ENCODE measurements at regions not wholly inside any gene's neighbourhood (a gene's known extent, or its start where the extent isn't known, plus 50 kb on each side); places are given as distances from the start of the nearest gene placed in this dataset.

- TF ChIP-seq CTCF (IDR thresholded peaks at IDR 0.05 in 4 of 5, conservative IDR thresholded peaks at IDR 0.05 in 1 of 5) (no peak), POLR2A (IDR thresholded peaks at IDR 0.05) (no peak)
Observed at GRCh38 chr5:158393457-158393856, 534.5 kb upstream of the CLINT1 start.

Measured in gastrocnemius medialis (tissue), 4 donors.